ENCODE measurements at regions not wholly inside any gene's neighbourhood (a gene's known extent, or its start where the extent isn't known, plus 50 kb on each side); places are given as distances from the start of the nearest gene placed in this dataset.

GRCh38 chr6:14499309-14499708 lies 381.7 kb downstream of the CD83 start:
- no peaks in the 10 kb centered on the region for H3K27me3 ChIP-seq (ENCODE audit: insufficient read depth, low read length)
- no peaks in the 10 kb centered on the region for H3K36me3 ChIP-seq (ENCODE audit: insufficient read depth, low read length)
- no peak overlapping the region for H3K4me3 Mint-ChIP-seq (ENCODE audit: unreplicated experiment)
- no peak for TF ChIP-seq EZH2 (IDR thresholded peaks at IDR 0.05; ENCODE audit: insufficient read depth, low read length)
- no peak for TF ChIP-seq CTCF (IDR thresholded peaks at IDR 0.05; ENCODE audit: insufficient read depth, low read depth, low read length)
- H3K79me2 ChIP-seq (ENCODE audit: insufficient read depth, low read length): no peaks in the 10 kb centered on the region
- no peak overlapping the region for H3K27ac ChIP-seq (ENCODE audit: low read depth, low read length)
- H3K4me1 ChIP-seq (ENCODE audit: insufficient read depth, low read length): peaks cover 9% of the 10 kb centered on the region
- H3K9me3 ChIP-seq (ENCODE audit: insufficient read depth, low read depth, low read length): no peaks in the 10 kb centered on the region
- H3K36me3 Mint-ChIP-seq (ENCODE audit: low read depth, unreplicated experiment): no peaks in the 10 kb centered on the region
- no peak overlapping the region for H2AFZ ChIP-seq (ENCODE audit: low read depth, low read length)
- FAIRE-seq (no peak), DNase-seq (ENCODE audit: low read depth) (no peak)
- H3K27me3 Mint-ChIP-seq (ENCODE audit: low read depth, unreplicated experiment): peaks cover 2% of the 10 kb centered on the region
- no peaks in the 10 kb centered on the region for H4K20me1 ChIP-seq (ENCODE audit: insufficient read depth, low read length)
- H3K9ac ChIP-seq (ENCODE audit: low read length): no peak overlapping the region
- H3K4me2 ChIP-seq (ENCODE audit: low read length): peak overlapping the region; percentile 74
- peaks cover 13% of the 10 kb centered on the region for H3K4me1 Mint-ChIP-seq (ENCODE audit: low read depth, unreplicated experiment)
- H3K9me3 Mint-ChIP-seq (ENCODE audit: unreplicated experiment): no peaks in the 10 kb centered on the region
- no peak overlapping the region for H3K27ac Mint-ChIP-seq (ENCODE audit: unreplicated experiment)
- H3K4me3 ChIP-seq (ENCODE audit: insufficient read depth, low read depth, low read length): no peak overlapping the region

GRCh38 chr6:14499841-14500240 lies 382.3 kb downstream of the CD83 start:
- H3K27ac Mint-ChIP-seq (ENCODE audit: unreplicated experiment): no peak overlapping the region
- H4K20me1 ChIP-seq (ENCODE audit: insufficient read depth, low read length): no peaks in the 10 kb centered on the region

More at GRCh38 chr6:14499841-14500240, 382.3 kb downstream of the CD83 start:
- DNase-seq (ENCODE audit: low read depth) (peak; percentile 90), FAIRE-seq (peak; percentile 59)
- no peak overlapping the region for H3K4me3 ChIP-seq (ENCODE audit: insufficient read depth, low read depth, low read length)
- H3K9ac ChIP-seq (ENCODE audit: low read length): no peak overlapping the region
- H3K36me3 Mint-ChIP-seq (ENCODE audit: low read depth, unreplicated experiment): no peaks in the 10 kb centered on the region
- no peaks in the 10 kb centered on the region for H3K9me3 ChIP-seq (ENCODE audit: insufficient read depth, low read depth, low read length)
- H2AFZ ChIP-seq (ENCODE audit: low read depth, low read length): peak overlapping the region; percentile 5
- no peak overlapping the region for H3K4me3 Mint-ChIP-seq (ENCODE audit: unreplicated experiment)
- H3K4me1 ChIP-seq (ENCODE audit: insufficient read depth, low read length): peaks cover 9% of the 10 kb centered on the region
- no peaks in the 10 kb centered on the region for H3K27me3 ChIP-seq (ENCODE audit: insufficient read depth, low read length)
- peaks cover 2% of the 10 kb centered on the region for H3K27me3 Mint-ChIP-seq (ENCODE audit: low read depth, unreplicated experiment)
- H3K4me2 ChIP-seq (ENCODE audit: low read length): peak overlapping the region; percentile 74
- H3K9me3 Mint-ChIP-seq (ENCODE audit: unreplicated experiment): no peaks in the 10 kb centered on the region
- H3K4me1 Mint-ChIP-seq (ENCODE audit: low read depth, unreplicated experiment): peaks cover 13% of the 10 kb centered on the region
- no peak overlapping the region for H3K27ac ChIP-seq (ENCODE audit: low read depth, low read length)
- H3K36me3 ChIP-seq (ENCODE audit: insufficient read depth, low read length): no peaks in the 10 kb centered on the region
- no peak for TF ChIP-seq EZH2 (IDR thresholded peaks at IDR 0.05; ENCODE audit: insufficient read depth, low read length)
- no peak for TF ChIP-seq CTCF (IDR thresholded peaks at IDR 0.05; ENCODE audit: insufficient read depth, low read depth, low read length)
- H3K79me2 ChIP-seq (ENCODE audit: insufficient read depth, low read length): no peaks in the 10 kb centered on the region
